NCI-H2196 treated with DMSO at 0.1 percent for 48 hours (cell line): ENCODE measurements at regions not wholly inside any gene's neighbourhood (a gene's known extent, or its start where the extent isn't known, plus 50 kb on each side); places are given as distances from the start of the nearest gene placed in this dataset.

Source experiments
- DNase-seq: peaks from one replicate; lab custom pipeline; 2025; ENCODE audit not compliant: unreplicated experiment; lab: John Stamatoyannopoulos, UW

DNA sequence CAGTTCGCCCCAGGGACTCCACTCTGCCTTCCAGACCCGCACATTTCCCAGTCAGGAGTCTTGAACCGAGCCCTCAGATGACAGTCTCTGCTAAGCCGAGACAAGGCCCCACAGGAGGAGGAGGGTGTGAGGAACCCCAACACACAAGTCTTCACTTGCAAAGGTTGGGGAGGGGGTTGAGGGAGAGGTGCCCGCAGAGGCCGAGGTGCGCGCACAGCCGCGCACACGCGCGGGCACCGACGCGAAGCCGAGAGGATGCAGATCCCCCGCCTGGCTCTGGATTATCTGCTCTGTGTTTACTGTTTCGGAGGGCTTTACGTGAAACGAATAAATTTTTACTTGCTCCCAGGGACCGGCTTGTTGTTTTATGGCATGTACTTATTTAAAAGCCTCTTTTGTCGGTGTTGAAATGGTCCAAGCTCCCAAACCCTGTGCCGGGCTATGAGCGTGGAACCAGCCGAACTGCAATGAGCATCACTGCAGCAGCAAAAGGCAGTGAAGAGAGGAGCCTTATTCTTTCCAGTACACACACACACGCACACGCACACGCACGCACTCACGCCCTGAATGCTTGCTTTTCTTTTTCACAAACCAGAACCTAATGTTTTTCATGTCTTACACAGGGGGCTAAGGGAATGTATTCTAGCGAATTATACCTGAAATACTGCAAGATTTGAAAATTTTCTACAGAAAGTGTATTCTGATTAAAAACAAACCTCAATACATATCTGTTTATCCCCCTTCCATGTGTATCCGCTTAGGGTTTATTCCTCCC lies 297.7 kb downstream of the PARP8 start:
- DNase-seq, result no peak

DNA sequence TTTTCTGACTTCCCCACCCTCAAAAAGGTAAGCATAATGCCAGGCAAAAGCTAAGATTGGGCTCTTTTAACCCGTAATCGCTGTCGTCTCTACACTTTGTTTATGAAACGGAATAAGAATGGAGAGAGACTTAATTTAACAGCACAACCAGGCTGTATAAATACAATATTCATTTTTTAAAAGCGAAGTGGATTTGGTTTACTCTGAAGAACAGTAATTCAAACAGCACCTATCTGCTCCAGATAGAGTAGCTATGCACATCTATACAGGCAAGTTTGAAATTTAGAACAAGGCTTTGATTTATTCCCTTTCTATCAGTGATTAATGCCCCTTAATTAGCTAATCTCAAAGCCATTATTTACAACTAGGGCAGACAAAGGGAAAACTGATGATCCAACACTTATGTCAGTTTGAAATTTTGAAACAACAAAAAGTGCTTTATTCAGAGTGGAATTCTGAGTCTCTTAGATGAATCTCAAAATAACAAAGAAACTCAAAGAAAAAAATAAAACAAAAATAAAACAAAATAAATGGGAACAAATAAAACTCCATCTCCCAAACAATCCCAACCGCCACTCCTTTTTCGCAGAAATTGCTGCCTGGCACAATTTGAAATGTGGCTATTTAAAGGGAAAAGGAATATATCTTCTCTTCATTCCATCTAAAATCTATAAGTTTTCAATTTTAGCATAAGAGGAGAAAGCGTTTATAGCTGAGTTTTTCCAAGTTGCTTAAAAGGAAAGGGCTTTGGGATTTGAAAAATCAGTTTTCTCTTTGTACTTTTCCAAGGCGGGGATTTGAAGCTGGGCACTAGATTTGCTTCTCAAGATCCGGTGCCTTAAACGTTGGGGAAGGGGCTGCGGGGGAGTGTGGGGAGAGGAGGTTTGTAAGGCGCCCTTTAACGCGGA lies 298.6 kb downstream of the PARP8 start:
- DNase-seq, result no peak

DNA sequence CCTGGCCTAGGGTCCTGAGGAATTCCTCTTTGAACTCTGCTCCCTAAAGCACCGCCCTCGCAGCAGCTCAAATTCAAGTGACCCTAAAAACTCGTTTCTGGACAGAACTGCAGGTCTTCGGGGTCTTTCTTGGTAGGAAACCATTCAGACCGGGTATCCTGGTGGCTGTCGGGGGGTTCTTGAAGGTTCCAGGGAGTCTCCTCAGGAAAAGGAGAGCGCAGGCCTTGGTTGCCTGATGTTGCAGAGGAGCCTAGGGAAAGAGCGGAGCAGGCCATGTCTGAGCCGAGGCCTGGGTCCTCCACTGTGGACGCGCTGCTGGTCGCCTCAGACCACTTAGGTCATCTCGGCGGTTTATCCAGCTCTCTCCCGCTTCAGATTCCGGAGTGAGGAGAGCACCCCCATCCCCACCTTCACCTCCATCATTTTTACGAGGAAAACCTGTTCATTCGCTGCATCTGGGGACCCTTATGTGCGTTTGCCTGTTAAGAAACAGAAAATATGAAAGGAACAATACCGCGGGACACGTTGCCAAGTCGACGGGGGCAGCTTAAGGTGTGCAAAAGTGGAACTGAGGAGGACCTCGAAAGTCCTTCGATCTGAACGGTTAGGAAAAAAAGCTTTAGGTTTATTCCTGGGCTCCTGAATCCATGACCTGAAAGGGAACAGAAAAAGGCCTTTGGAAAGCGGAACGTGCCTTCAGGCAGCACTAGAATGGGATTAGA lies 299.4 kb downstream of the PARP8 start:
- DNase-seq, result no peak

DNA sequence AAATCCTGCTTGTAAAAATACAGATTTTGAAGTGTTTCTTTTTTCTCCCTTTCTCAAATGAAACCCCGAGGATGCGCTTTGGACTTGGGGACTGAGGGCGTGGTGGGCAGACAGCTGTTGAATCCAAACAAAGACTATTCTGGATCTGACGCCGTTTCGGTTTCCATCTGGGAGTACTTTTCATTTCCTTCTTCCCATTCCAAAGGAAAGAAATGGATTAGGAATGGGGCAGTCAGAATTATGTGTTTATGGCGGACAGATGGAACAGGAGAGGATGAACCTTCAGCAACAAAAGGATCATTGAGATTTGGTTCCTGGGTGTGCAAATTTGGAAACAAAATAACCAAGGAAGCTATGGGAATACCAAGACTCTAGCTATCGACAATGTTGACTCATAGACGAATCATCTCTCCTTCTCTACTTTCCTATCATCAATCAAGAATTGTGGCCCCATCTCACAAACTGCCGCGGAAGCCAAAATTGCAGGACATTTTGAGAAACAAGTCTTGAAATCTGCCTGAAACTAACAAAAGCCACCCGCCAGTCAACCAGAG lies 300.6 kb downstream of the PARP8 start:
- DNase-seq, result no peak

DNA sequence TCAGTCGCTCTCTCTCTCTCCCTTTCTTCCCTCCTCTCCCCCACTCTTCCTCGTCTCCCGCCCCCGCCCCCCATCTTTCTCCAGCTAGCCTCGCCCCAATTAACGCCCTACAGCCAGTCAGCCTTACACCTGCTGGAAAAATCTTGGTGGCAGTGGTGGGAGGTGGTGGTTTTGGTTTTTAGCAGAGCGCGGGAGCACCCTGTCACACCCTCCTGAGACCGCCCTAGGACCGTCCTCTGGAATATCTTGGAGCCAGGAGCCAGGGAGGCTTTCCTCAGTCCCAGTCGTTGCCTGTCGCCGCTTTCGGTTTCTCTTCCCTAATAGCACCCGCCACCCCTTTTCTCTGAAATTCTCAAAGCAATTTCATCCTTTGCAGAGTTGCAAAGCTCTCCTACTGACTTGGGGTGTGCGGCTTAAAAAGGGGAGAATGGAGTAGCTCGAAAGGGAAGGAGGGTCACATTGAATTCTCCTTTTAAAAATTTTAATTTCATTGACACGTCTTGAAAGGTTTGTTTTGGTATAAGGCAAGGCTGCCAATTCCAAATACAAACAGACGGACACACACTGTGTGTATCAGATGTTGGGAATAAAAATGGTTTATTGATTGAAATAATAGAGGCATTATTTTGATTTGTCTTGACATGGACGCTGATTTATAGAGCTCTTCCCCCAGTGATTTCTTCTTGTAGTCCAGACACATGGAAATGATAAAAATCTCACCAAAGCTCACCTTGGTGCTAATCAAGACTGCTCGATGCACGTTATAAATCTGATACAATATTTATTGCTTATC lies 301.3 kb downstream of the PARP8 start:
- no peak for DNase-seq

DNA sequence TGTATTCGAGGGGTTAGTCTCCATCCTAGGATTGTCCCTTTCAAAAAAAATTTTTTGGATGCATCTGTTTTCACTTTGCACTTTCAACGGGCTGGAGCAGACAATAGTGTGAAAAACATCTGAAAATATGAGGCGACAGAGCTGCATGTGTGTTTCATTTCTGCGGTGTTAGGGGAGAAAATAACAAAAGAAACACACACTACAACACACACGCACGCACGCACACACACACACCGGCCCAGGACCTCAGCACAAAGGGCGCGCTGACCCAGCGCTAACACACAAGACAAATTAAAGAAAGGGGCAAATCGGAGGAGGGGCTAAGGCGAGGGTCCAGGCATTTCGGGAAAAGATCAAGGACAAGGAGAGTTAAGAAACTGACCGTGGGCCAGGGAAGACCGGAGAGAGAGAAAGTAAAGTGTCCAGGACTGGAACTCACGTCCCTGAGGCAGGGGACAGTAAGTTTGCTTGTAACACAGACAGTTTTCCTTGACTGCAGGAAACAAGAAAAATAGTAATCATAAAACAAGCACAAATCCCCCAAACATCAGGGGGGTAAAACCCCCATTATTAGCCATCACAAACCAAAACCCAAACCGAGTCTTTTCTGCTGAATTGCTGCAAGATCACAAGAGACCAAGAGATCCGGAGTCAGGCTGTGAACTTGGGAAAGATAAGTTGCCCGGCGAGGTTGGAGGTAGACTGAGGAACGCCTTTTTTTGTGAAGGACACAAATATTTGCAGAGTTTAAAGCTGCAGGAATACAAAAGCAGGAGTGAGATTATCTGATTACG lies 302.1 kb downstream of the PARP8 start:
- no peak for DNase-seq

DNA sequence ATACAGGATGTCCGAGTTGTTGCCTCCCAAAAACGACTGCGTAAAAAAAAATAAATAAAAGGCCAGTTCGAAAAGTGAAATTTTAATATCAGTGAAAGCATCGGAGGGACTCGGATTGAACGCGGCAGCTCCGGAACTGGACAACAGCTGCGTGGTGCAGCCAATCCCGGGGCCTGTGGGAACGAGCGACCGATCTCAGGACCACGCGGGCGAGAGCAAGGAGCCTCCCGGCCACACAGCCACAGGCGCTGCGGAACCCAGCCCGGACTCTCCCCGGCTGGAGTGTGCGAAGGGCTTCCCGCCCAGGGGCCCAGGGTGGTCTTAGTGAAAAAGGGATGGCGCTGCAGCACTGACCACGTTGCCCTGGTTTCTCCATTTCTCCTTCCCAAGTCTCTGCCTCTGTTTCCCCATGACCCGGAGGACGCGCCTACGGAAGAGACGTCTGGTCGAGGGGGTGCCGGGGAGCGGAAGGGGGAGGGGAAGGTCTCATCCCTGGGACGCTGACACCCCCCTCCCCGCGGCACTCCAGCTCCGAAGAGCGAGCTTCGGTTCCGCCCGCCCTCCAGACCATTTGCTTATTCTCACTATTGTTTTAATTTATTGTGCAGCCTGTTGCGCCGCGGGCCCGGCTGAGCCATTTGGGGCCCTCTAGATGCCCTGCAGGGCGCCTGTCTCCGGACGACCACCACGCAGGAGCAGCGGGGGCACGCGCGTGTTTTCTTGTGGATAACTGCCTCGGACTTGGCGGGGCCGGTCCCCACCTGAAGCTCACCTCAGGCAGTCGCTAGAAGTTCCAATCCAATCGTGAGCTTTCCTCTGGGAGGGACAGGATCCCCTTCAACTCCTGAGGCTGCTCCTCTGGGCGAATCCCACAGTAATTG lies 303.0 kb downstream of the PARP8 start:
- DNase-seq, result no peak

DNA sequence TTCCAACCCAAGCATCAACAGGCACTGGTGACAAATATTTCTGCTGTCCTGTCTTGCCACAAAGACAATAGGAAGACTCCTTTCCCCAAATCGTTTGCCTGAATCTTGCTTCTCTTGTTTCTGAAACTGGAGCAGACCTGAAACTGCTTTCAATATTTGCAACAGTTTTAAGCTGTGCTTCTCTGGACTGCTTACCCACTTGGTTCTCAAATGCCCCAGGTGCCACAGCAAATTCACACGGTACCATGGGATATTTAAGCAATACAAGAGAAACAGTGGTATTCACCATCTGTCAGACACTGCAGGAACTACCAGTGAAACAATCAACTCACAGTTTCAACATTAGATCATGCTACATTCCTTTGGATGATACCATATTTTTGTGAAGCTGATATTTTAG lies 309.4 kb downstream of the PARP8 start:
- DNase-seq, result no peak

DNA sequence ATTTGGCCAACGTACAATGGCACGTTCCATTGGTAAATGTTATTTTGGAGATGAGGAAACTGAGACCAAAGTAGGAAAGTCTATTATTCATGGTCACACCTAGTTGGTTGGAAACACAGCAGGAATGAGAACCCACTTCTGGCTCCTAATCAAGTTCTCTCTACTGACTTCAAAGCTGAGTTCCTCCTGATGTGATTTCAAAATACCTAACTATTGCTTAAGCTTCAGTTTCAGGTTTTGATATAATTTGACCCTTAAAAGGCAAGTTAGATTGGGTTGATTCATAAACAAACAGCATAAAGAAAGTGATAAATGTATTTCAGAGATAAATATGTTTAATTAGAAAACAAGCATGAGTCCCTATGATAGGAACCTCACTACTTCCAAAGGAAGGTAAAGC lies 312.5 kb downstream of the PARP8 start:
- DNase-seq, result no peak

DNA sequence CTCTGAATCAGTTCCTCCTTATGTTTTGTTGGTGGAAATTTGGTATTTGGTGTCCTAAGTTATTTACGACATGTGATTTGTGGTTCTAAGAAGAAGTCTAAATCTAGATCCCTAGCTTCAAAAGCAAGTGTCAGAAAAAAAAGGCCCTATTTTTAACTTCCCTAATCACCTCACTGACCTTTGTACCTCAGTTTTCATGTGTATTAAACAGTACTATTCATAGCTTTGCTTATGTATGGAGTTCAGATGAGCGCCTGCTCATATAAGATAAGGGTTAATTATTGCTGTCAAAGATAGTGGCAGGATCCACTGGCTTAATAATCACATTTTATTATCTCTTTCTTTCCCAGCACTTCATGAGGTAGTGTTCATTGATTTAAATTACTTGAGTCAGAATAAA lies 318.2 kb downstream of the PARP8 start:
- no peak for DNase-seq

DNA sequence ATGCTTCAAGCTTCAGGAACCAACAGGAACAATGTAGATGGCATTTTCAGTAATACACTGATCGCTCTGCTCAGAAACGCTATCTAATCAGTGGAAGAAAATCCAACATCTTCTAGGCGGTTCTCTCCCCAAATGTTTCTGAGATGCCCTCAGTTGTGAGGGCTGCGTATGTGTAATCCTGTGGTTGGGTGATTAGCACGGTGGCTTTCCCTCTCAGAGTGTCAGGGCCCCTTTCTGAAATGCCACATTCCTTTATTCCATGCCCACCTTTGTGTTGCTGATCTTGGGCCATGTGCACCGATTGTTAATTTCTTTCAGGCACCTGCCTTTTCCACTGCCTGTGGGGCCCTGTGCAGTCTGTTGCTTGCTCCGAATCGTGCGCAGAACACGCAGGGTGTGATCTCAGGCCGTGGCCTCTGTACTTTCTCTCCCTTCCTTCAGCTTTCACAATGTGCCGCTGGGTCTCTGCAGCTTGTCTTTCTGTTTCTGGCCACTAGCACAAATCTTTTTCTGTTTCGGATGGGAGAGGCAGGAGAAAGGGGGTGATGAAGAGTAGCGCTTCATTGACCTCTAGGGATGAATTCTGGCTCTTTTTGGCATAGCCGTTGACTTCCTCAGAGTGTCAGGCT lies 324.0 kb downstream of the PARP8 start:
- no peak for DNase-seq

DNA sequence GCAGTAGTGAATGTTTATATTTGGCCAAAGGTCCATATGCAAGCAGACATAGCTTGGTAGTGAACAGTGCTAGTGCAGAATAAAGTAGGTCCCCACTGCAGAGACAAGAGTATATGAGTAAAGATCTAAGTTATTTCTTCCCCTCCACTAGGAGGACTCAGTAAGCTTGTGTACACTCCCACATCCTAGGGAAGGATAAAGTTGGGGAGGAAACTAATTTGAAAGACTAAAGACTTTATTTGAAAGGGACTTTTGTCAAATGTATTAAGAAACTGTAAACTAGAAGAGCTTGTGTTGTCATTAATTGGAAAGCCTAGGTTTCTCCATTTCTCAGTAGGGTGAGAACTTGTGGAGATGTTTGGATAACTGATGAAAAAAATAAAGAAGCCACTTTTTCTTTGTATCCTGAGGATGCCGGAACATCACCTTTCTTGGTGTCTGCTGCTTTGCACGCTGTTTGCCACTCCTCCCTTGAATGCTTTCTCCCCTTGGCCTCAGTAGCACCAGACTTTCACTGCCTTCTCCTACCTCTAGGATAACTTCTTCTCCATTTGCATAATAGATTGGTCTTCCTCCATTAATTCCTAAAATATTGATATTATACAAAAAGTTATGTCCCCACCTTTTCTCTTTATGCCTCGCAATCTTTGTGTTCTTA lies 329.0 kb downstream of the PARP8 start:
- DNase-seq, result no peak

DNA sequence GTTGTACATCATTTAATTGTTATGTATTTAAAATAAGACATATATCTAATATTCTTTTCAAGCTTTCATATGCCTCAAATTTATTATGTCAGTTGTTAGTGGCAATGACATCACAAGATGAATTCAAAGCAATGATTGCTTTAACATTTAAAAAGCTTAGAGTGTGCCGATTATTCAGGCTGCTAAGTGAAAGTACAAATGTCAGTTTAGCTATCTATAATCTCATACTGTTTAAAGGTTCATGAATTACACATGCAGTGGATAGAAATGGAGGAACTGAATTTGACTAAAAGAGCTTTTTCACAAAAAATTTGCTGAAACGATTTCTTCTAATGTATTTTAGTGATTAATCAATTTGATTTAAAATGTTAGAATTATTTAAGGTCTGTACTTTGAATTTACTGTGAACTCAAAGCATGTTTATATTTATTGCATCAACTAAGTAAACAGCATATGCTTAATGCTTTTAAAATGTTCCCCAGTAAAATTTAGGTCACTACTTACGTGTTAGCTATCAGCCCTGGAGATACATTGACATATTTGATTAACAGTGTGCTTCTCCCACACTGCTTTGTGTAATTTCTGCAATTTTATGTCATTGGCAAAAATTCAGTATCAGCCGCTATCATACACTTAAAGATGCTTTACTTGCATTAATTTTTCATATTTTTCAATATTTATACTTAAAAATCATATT lies 334.9 kb downstream of the PARP8 start:
- no peak for DNase-seq

DNA sequence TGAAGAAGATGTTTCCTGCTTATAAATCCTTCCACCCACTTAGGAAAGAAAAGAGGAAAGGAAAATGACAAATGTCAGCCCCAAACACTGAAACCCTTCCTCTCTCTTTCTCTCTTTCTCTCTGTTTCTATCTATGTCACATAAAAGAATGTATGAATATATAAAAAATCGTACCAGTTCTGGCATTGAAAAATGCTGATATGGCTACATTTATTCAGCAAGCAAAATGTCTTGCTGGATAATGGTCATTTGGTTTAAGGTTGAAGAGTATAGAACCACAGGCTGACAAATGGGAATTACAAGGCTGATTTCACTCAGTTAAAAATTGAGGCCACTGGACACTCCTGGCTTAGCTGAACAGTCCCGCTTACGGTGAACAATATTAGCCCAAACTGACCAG lies 335.9 kb downstream of the PARP8 start:
- no peak for DNase-seq

DNA sequence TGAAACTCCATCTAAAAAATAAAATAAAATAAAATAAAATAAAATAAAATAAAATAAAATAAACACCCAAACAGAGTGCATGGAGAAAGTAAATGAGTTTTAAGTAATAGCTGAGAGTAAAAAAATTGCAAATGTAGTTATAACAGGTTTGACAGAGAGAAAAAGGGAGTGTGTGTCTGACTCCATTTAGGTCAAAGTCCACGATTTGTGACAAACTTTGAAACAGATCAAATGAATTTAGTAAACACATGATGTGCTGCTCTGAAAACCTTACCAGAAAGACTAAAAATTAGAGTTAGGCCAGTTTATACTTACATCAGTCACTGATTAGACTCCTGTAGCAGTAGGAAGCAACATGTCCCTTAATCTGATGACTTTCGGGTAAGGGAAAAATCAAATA lies 346.6 kb downstream of the PARP8 start:
- no peak for DNase-seq

DNA sequence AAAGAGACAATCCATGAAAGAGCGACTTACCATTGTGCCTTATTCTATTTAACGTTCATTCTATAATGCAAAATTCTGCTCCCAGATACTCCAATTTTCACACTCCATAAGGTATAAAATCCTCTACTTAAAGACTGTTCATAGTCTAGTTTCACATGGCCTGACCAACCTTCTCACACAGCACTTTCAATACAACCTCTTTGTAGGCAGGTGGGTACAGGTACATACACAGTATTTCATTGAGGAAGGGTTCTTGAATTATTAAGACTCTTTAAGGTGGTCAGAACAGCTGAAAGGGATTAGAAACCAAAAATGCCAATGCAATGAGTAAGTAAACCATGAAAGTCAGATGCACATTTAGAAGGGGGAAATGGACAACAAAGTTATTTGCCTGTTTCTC lies 352.0 kb downstream of the PARP8 start:
- DNase-seq, result no peak

DNA sequence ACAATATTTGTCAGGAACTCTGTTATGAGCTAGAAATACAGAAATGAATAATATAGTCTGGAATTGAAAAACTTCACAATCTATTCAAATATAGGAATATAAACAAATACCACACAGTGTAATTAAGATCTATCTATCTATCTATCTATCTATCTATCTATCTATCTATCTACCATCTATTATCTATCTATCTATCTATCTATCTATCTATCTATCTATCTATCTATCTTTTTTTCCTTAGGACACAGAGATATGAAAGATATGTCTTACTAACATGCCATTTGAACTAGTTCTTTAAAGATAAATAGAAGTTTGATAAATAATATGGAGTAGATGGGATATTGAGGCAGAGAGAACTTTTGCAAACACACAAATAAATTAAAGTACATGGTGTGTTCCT lies 357.8 kb downstream of the PARP8 start:
- DNase-seq, result no peak
